ENCODE measurements at regions not wholly inside any gene's neighbourhood (a gene's known extent, or its start where the extent isn't known, plus 50 kb on each side); places are given as distances from the start of the nearest gene placed in this dataset.
A peak's percentile ranks its signal among the peaks of the same experiment; 100 is the strongest.

- Mint-ChIP-seq H3K36me3 (ENCODE audit: insufficient read depth in 1 of 3, low read depth in 3 of 3) (no peaks in the 10 kb centered on the region; a peak in 2 of 7 replicates), H3K27ac (no peak overlapping the region), H3K9me3 (no peaks in the 10 kb centered on the region; a peak in 1 of 5 replicates), H3K4me3 (no peak overlapping the region), H3K27me3 (ENCODE audit: low read depth) (peaks cover 1% of the 10 kb centered on the region), H3K4me1 (peaks cover 33 to 34% of the 10 kb centered on the region in 2 experiments)
- H3K23me2 ChIP-seq (ENCODE audit: insufficient read length, low read depth, low read length, poor library complexity, severe bottlenecking), result no peaks in the 10 kb centered on the region
- no peaks in the 10 kb centered on the region for H3K79me1 ChIP-seq (ENCODE audit: insufficient read depth, low read depth, low read length, poor library complexity, severe bottlenecking)
- no peak overlapping the region for H4K8ac ChIP-seq (replicated peaks; ENCODE audit: insufficient read length, low read depth, low read length)
- H4K91ac ChIP-seq (ENCODE audit: insufficient read length, low read depth, low read length), result no peak overlapping the region
- H2BK12ac ChIP-seq (ENCODE audit: insufficient read length, low read depth, low read length), result no peak overlapping the region
- H3T11ph ChIP-seq (ENCODE audit: low read length), result no peak overlapping the region
- peaks cover 3% of the 10 kb centered on the region; the same call in 1 of the 2 replicates for H3K4me1 ChIP-seq (ENCODE audit: insufficient read depth, low read length)
- no peak overlapping the region for H2BK20ac ChIP-seq (ENCODE audit: low read depth, low read length, poor library complexity, severe bottlenecking)
- no peaks in the 10 kb centered on the region for H3K27me3 ChIP-seq (ENCODE audit: insufficient read depth, low read length)
- H2AFZ ChIP-seq (ENCODE audit: low read length), result no peak overlapping the region
- H2BK5ac ChIP-seq (ENCODE audit: insufficient read length, low read length), result no peak overlapping the region
- peak; percentile 69 for TF ChIP-seq CTCF (conservative IDR thresholded peaks at IDR 0.05)
- no peak overlapping the region for H3K4me2 ChIP-seq (ENCODE audit: insufficient read depth, insufficient read length, low read length)
- H3K18ac ChIP-seq (ENCODE audit: insufficient read length, low read depth, low read length), result no peak overlapping the region
- no peak overlapping the region for H3K4ac ChIP-seq (ENCODE audit: low read depth, low read length)
- H3K23ac ChIP-seq (ENCODE audit: insufficient read length, low read depth, low read length), result no peak overlapping the region
- no peak overlapping the region for H3K56ac ChIP-seq (ENCODE audit: insufficient read length, low read depth, low read length)
- H2BK120ac ChIP-seq (ENCODE audit: low read depth, low read length, poor library complexity, severe bottlenecking), result no peak overlapping the region
- H3K9me3 ChIP-seq (ENCODE audit: control insufficient read depth, low read depth, low read length), result no peaks in the 10 kb centered on the region
- no peaks in the 10 kb centered on the region for H3K79me2 ChIP-seq (ENCODE audit: insufficient read depth, low read length)
- no peak overlapping the region for H2AK5ac ChIP-seq (ENCODE audit: insufficient read length, low read length)
- no peak overlapping the region for H4K5ac ChIP-seq (ENCODE audit: insufficient read length, low read depth, low read length)
- H2BK15ac ChIP-seq (ENCODE audit: low read depth, low read length), result no peak overlapping the region
- H3K27ac ChIP-seq (ENCODE audit: insufficient read length, low read depth, low read length), result no peak overlapping the region
- peak; percentile 49 for DNase-seq
- H3K9ac ChIP-seq (ENCODE audit: extremely low read depth, insufficient read length, low read length), result no peak overlapping the region
- WGBS (ENCODE audit: extremely low coverage, insufficient read length, low lambda C conversion rate), result no CpG with 5 or more reads among the region's 1 CpG
- no peaks in the 10 kb centered on the region for H4K20me1 ChIP-seq (ENCODE audit: control insufficient read depth, insufficient read depth, insufficient read length)
- no peak overlapping the region for H3K14ac ChIP-seq (ENCODE audit: insufficient read depth, low read length)
These were observed 995.9 kb downstream of the UQCRFS1 start for GRCh38 chr19:28217022-28217421.
